Immature natural killer cell (primary cell): ENCODE measurements at regions not wholly inside any gene's neighbourhood (a gene's known extent, or its start where the extent isn't known, plus 50 kb on each side); places are given as distances from the start of the nearest gene placed in this dataset.

Experiments
- DNase-seq, 3 donors: peaks; one replicate each; pipeline ENCODE4 v3.0.0; 2022; ENCODE audit warnings: mixed read lengths in 1 of 3
- H3K27ac Mint-ChIP-seq, 6 donors: one replicate each; pipeline ENCODE4 v1.8.0; 2020; ENCODE audit warnings: mixed read lengths in 6 of 6, mild to moderate bottlenecking in 5 of 6, inconsistent platforms in 4 of 6, moderate library complexity in 3 of 6
- H3K27me3 Mint-ChIP-seq, 3 donors: one replicate each; pipeline ENCODE4 v1.8.0; 2020 to 2021; ENCODE audit warnings: low read depth in 3 of 3, mild to moderate bottlenecking in 3 of 3, mixed read lengths in 3 of 3, moderate library complexity in 3 of 3, inconsistent platforms in 1 of 3
- H3K36me3 Mint-ChIP-seq, 3 donors: one replicate each; pipeline ENCODE4 v1.8.0; 2020; ENCODE audit warnings: mixed read lengths in 3 of 3, inconsistent platforms in 2 of 3, mild to moderate bottlenecking in 2 of 3
- H3K4me1 Mint-ChIP-seq, 2 donors: one replicate each; pipeline ENCODE4 v1.8.0; 2020; ENCODE audit warnings: inconsistent platforms in 2 of 2, mild to moderate bottlenecking in 2 of 2, mixed read lengths in 2 of 2, moderate library complexity in 1 of 2
- H3K4me3 Mint-ChIP-seq, 5 donors: one replicate each; pipeline ENCODE4 v1.8.0; 2020; ENCODE audit warnings: mild to moderate bottlenecking in 5 of 5, mixed read lengths in 5 of 5, inconsistent platforms in 3 of 5, moderate library complexity in 3 of 5
- H3K9me3 Mint-ChIP-seq, 6 donors: one replicate each; pipeline ENCODE4 v1.8.0; 2020; ENCODE audit warnings: mild to moderate bottlenecking in 6 of 6, mixed read lengths in 6 of 6, inconsistent platforms in 4 of 6, moderate library complexity in 3 of 6

GRCh38 chr12:85720308-85721033, 115.7 kb downstream of the RASSF9 start:
- H3K4me3 Mint-ChIP-seq = no peak overlapping the region
- H3K36me3 Mint-ChIP-seq = no peaks in the 10 kb centered on the region
- H3K27me3 Mint-ChIP-seq = peaks cover 0 to 2% (median 0%) of the 10 kb centered on the region in 3 donors
- no peak for DNase-seq
- H3K9me3 Mint-ChIP-seq = peaks cover 0 to 38% (median 5%) of the 10 kb centered on the region in 6 donors
- H3K27ac Mint-ChIP-seq = no peak overlapping the region
- no peaks in the 10 kb centered on the region for H3K4me1 Mint-ChIP-seq

GRCh38 chr12:85725991-85726390, 110.2 kb downstream of the RASSF9 start:
- H3K4me1 Mint-ChIP-seq = no peaks in the 10 kb centered on the region
- H3K9me3 Mint-ChIP-seq = peaks cover 0 to 31% (median 2%) of the 10 kb centered on the region in 6 donors
- H3K27me3 Mint-ChIP-seq = peaks cover 0 to 2% (median 0%) of the 10 kb centered on the region in 3 donors
- H3K36me3 Mint-ChIP-seq = no peaks in the 10 kb centered on the region
- no peak for DNase-seq
- no peak overlapping the region for H3K4me3 Mint-ChIP-seq
- no peak overlapping the region for H3K27ac Mint-ChIP-seq

- Mint-ChIP-seq H3K36me3 (no peaks in the 10 kb centered on the region), H3K4me3 (no peak overlapping the region), H3K4me1 (no peaks in the 10 kb centered on the region), H3K27me3 (no peaks in the 10 kb centered on the region), H3K9me3 (peaks cover 0 to 31% (median 2%) of the 10 kb centered on the region in 6 donors), H3K27ac (no peak overlapping the region)
- DNase-seq = no peak
Measured at GRCh38 chr12:85733221-85733840, 102.9 kb downstream of the RASSF9 start.

GRCh38 chr12:85733984-85734383, 102.2 kb downstream of the RASSF9 start:
- DNase-seq = no peak
- H3K36me3 Mint-ChIP-seq = no peaks in the 10 kb centered on the region
- H3K4me3 Mint-ChIP-seq = no peak overlapping the region
- H3K4me1 Mint-ChIP-seq = no peaks in the 10 kb centered on the region
- peaks cover 0 to 25% (median 0%) of the 10 kb centered on the region in 6 donors for H3K9me3 Mint-ChIP-seq
- H3K27me3 Mint-ChIP-seq = no peaks in the 10 kb centered on the region
- no peak overlapping the region for H3K27ac Mint-ChIP-seq

- no peak overlapping the region for H3K4me3 Mint-ChIP-seq
- no peaks in the 10 kb centered on the region for H3K27me3 Mint-ChIP-seq
- DNase-seq = no peak
- peaks cover 0 to 20% (median 1%) of the 10 kb centered on the region in 6 donors for H3K9me3 Mint-ChIP-seq
- H3K36me3 Mint-ChIP-seq = no peaks in the 10 kb centered on the region
- no peak overlapping the region for H3K27ac Mint-ChIP-seq
- H3K4me1 Mint-ChIP-seq = no peaks in the 10 kb centered on the region
Measured at GRCh38 chr12:85740186-85740585, 96.0 kb downstream of the RASSF9 start.

GRCh38 chr12:85741046-85741445, 95.2 kb downstream of the RASSF9 start:
- Mint-ChIP-seq H3K36me3 (no peaks in the 10 kb centered on the region), H3K4me3 (no peak overlapping the region), H3K9me3 (peaks cover 0 to 20% (median 1%) of the 10 kb centered on the region in 6 donors), H3K4me1 (no peaks in the 10 kb centered on the region), H3K27me3 (no peaks in the 10 kb centered on the region), H3K27ac (no peak overlapping the region)
- no peak for DNase-seq

- DNase-seq = no peak
- Mint-ChIP-seq H3K4me1 (peaks cover 0 to 6% of the 10 kb centered on the region in 2 donors), H3K27me3 (no peaks in the 10 kb centered on the region), H3K9me3 (peaks cover 0 to 12% (median under 1%) of the 10 kb centered on the region in 6 donors), H3K27ac (no peak overlapping the region), H3K36me3 (no peaks in the 10 kb centered on the region), H3K4me3 (no peak overlapping the region)
Measured at GRCh38 chr12:85747941-85748495, 88.2 kb downstream of the RASSF9 start.
